Pancreas (tissue), 10 donors: ENCODE measurements at regions not wholly inside any gene's neighbourhood (a gene's known extent, or its start where the extent isn't known, plus 50 kb on each side); places are given as distances from the start of the nearest gene placed in this dataset.
A peak's percentile ranks its signal among the peaks of the same experiment; 100 is the strongest.

Experiments used
- ATAC-seq, 4 donors: fragments of 200-7000 bp; cut with Tn5 transposase; one replicate each; pipeline versions ENCODE4 v1.8.0 to v1.9.1; 2020; ENCODE audit warnings: mild to moderate bottlenecking in 4 of 4, moderate library complexity in 4 of 4
- DNase-seq, 6 donors: peaks; one replicate each; pipeline ENCODE4 v3.0.0-alpha.2; 2020
- FAIRE-seq: peaks from 2 replicates; lab custom pipeline; 2012; peaks lifted over from hg19 to GRCh38; lab: Jason Lieb, UNC
- H3K27ac ChIP-seq, 4 donors: fragments of 200-600 bp; sonication (generic); 1 replicate in 3 of 4; 2 replicates in 1 of 4; pipeline versions ENCODE4 v1.5.0 to v1.8.0; 2020
- H3K27me3 ChIP-seq, 4 donors: fragments of 200-600 bp; one replicate each; pipeline ENCODE4 v1.8.0; 2021
- H3K36me3 ChIP-seq, 3 donors: fragments of 200-600 bp; sonication (generic) in 1 of 3; one replicate each; pipeline versions ENCODE4 v1.5.0 to v1.8.0; 2020 to 2021
- H3K4me1 ChIP-seq, 3 donors: fragments of 200-600 bp; one replicate each; pipeline ENCODE4 v1.8.0; 2021
- H3K4me3 ChIP-seq, 4 donors: fragments of 200-600 bp; sonication (generic) in 2 of 4; one replicate each; pipeline versions ENCODE4 v1.5.0 to v1.8.0; 2020 to 2021
- H3K9me3 ChIP-seq, 4 donors: fragments of 200-600 bp; one replicate each; pipeline ENCODE4 v1.8.0; 2021
- WGBS, 2 donors: extraction: QIAGEN DNeasy Blood & Tissue Kit; methylation state at CpG; one replicate each; pipeline ENCODE4 v1.1.7; 2013; 5-methylcytosine and 5-hydroxymethylcytosine counted together
- intact Hi-C, 3 donors: fragments of 100-400 bp; cut with DNase I; formaldehyde crosslinking; loops; one replicate each; pipeline versions ENCODE4 v1.11.1 to v1.14.2; 2022
- TF ChIP-seq, protein P1 (sequence below), 4 donors: fragments of 200-600 bp; sonication (generic) in 3 of 4; IDR thresholded peaks; one replicate each; pipeline versions ENCODE4 v1.5.0 to v1.8.0; 2021; ENCODE audit warnings: antibody characterized with exemption in 4 of 4
- donor health status: healthy with polysubstance abuse.
- donor health status: DM: no; HTN: no; CAD: no; lungs with moderate emphysema.
- donor health status: DM: no; HTN: no; CAD: no.
- donor health status: control.
- donor health status: control.
- donor health status: Bipolar disorder and iron deficiency.
- donor health status: DM: yes; HTN: yes; CAD: no.
- donor health status: DM: no; HTN: no; CAD: no.
- donor health status: DM: no; HTN: no; CAD: no.
- donor health status: DM: yes; HTN: yes; CAD: no.

DNA sequence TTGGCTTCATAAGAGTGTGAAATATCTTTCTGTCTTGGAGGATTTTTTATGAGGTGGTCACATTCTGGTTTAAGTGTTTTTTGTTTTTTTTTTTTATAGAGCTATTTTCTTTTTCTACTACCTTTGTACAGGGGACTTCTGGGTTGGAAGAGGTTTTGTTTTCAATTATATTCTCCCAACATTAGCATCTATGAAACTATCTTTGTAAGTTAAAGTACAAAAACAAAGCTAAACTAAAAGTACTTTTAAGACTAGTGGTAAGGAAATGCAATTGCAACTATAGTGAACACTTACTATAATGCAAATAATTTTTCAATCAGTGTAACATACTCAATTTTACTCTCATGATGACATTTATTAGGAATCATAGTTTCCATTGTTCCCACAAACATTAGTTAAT, 688.2 kb downstream of the SI start:
- DNase-seq (no peak), FAIRE-seq (no peak), ATAC-seq (no peak)
- H3K4me3 ChIP-seq, result no peak overlapping the region
- peaks cover 0 to 7% (median 5%) of the 10 kb centered on the region in 3 donors for H3K4me1 ChIP-seq
- no peaks in the 10 kb centered on the region for H3K9me3 ChIP-seq
- H3K36me3 ChIP-seq, result no peaks in the 10 kb centered on the region
- TF ChIP-seq, protein P1, sequence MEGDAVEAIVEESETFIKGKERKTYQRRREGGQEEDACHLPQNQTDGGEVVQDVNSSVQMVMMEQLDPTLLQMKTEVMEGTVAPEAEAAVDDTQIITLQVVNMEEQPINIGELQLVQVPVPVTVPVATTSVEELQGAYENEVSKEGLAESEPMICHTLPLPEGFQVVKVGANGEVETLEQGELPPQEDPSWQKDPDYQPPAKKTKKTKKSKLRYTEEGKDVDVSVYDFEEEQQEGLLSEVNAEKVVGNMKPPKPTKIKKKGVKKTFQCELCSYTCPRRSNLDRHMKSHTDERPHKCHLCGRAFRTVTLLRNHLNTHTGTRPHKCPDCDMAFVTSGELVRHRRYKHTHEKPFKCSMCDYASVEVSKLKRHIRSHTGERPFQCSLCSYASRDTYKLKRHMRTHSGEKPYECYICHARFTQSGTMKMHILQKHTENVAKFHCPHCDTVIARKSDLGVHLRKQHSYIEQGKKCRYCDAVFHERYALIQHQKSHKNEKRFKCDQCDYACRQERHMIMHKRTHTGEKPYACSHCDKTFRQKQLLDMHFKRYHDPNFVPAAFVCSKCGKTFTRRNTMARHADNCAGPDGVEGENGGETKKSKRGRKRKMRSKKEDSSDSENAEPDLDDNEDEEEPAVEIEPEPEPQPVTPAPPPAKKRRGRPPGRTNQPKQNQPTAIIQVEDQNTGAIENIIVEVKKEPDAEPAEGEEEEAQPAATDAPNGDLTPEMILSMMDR (IDR thresholded peaks at IDR 0.05), result peak in 1 of 4 donors; percentile 12
- intact Hi-C loops, result no loop called here
- H3K27ac ChIP-seq, result no peak overlapping the region
- no peaks in the 10 kb centered on the region for H3K27me3 ChIP-seq

DNA sequence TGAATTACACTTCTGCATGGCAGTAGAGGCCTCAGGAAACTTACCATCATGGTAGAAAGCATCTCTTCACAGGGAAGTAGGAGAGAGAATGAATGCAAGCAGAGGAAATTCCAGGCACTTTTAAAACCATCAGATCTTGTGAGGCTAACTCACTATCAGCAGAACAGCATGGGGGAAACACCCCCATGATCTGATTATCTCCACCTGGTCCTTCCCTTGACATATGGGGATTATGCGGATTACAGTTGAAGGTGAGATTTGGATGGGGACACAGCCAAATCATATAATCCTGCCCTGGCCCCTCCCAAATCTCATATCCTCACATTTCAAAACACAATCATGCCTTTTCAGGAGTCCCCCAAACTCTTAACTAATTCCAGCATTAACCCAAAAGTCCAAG, 691.1 kb downstream of the SI start:
- 93 to 100% methylated on average over 1 of the region's 1 CpG for WGBS, 2 donors
- no peaks in the 10 kb centered on the region for H3K27me3 ChIP-seq
- no peak overlapping the region for H3K27ac ChIP-seq
- no peak overlapping the region for H3K4me3 ChIP-seq
- no peaks in the 10 kb centered on the region for H3K36me3 ChIP-seq
- H3K4me1 ChIP-seq, result peaks cover 0 to 7% (median 5%) of the 10 kb centered on the region in 3 donors
- no peaks in the 10 kb centered on the region for H3K9me3 ChIP-seq
- no peak for FAIRE-seq
- TF ChIP-seq, protein P1 (IDR thresholded peaks at IDR 0.05), result no peak
- no peak for ATAC-seq
- no peak for DNase-seq
- intact Hi-C loops, result no loop called here

DNA sequence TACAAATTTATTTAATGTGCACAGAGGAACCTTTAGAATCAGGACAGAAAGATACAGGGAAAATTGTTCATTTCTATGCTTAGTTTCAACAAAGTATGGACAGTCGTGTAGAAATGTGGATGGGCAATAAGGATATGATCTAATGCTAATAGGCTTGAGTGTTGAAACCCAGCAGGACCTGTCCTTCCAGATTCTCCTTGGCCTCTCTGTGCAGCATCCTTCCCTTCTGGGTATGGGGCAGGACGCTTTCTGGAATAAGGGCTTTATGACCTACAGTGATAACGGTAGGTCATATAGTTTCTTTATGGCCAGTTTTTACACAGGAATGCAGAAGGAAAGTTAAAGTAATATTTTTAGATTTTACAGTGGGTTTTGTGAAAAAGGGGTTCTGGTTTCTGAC, 698.1 kb downstream of the SI start:
- Histone ChIP-seq H3K27ac (no peak overlapping the region), H3K36me3 (no peaks in the 10 kb centered on the region), H3K4me1 (no peaks in the 10 kb centered on the region), H3K27me3 (no peaks in the 10 kb centered on the region), H3K4me3 (no peak overlapping the region), H3K9me3 (no peaks in the 10 kb centered on the region)
- TF ChIP-seq, protein P1 (IDR thresholded peaks at IDR 0.05), result no peak
- FAIRE-seq (no peak), DNase-seq (no peak), ATAC-seq (no peak)
- intact Hi-C loops, result no loop called here
- WGBS, 2 donors, result 89 to 90% methylated on average over 3 of the region's 3 CpGs

DNA sequence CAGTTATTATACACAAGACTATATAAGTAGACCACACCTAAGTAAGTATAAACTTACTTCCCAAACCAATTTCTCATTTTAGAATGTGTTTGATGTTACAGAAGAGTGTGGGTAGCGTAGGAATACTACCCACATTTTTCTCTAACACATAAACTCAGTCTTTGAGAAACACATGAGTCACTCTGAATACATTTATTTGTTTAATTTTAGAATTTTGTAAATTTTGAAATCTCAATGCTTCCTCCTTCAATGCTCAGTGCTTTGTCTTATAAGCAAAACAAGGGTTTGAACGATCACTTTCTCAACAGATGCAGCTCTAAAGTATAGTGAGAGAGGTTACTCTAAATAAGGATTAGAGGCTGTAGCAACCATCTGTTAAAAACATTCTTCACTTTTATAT, 700.8 kb downstream of the SI start:
- WGBS, 2 donors, result 75 to 82% methylated on average over 2 of the region's 2 CpGs
- H3K36me3 ChIP-seq, result no peaks in the 10 kb centered on the region
- intact Hi-C loops, result no loop called here

DNA sequence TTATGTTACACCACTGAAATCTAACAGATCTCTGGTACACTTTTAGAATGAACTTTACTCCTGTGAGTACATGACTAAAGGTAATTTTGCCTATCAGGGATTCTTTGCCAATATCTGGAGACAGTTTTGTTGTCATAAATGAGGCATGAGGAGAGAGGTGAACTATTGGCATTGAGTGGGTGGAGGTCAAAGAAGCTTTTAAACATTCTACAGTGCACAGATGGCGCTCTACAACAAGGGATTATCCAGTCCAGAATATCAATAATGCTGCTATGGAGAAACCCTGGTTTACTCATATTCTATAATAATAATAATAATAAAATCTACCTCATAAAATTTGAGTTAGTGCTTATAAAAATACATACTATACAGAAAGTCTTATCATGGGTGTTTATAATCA, 702.3 kb downstream of the SI start:
- intact Hi-C loops, result no loop called here
- no peaks in the 10 kb centered on the region for H3K27me3 ChIP-seq
- H3K36me3 ChIP-seq, result no peaks in the 10 kb centered on the region
- peak in 1 of 4 donors; percentile 66 for ATAC-seq
- FAIRE-seq, result no peak
- no peaks in the 10 kb centered on the region for H3K9me3 ChIP-seq
- no peaks in the 10 kb centered on the region for H3K4me1 ChIP-seq
- DNase-seq, result no peak
- 86 to 93% methylated on average over 1 of the region's 1 CpG for WGBS, 2 donors
- H3K4me3 ChIP-seq, result no peak overlapping the region
- no peak overlapping the region for H3K27ac ChIP-seq
- TF ChIP-seq, protein P1 (IDR thresholded peaks at IDR 0.05), result no peak

More for the DNA sequence above, 700.8 kb downstream of the SI start:
- FAIRE-seq, result no peak
- no peak for DNase-seq
- no peaks in the 10 kb centered on the region for H3K4me1 ChIP-seq
- no peaks in the 10 kb centered on the region for H3K9me3 ChIP-seq
- H3K4me3 ChIP-seq, result no peak overlapping the region
- TF ChIP-seq, protein P1 (IDR thresholded peaks at IDR 0.05), result no peak
- H3K27me3 ChIP-seq, result no peaks in the 10 kb centered on the region
- no peak for ATAC-seq
- no peak overlapping the region for H3K27ac ChIP-seq
